ENCODE measurements at regions not wholly inside any gene's neighbourhood (a gene's known extent, or its start where the extent isn't known, plus 50 kb on each side); places are given as distances from the start of the nearest gene placed in this dataset.

DNA sequence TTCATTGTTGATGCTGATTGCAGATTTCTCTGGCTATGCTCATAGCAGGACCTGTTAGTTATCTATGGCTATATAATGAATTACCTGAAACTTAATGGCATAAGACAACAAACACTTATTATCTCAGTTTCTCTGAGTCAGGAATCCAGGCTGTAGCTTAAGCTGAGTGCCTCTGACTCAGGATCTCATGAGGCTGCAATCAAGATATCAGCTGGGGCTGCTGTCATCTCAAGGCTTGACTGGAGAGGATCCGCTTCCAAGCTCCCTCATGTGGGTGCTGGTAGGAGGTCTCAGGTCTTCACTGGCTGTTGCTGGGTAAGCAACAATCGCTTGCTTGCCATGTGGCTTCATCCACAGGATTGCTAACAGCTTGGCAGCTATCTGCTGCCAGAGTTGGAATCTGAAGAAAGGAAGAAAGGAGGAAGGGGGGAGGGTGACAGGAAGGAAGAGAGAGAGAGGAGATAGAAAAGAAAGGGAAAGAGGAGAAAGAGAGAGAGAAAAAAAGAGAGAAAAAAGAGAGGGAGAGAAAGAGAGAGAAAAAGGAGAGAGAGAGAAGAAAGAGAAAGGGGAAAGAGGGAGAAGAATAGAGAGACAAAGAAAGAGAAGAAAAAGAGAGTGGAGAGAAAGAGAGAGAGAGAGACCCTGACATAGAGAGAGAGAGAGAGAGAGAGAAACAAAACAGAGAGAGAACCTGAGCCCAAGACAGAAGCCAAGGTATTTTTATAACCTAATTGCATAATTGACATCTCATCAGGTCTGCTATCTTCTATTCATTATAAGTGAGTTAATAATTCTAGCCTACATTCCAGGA lies 579.0 kb upstream of the BTBD3 start:
- Histone ChIP-seq H3K9me3 (ENCODE audit: low read length) (no peaks in the 10 kb centered on the region), H4K20me1 (ENCODE audit: insufficient read depth, low read length) (no peaks in the 10 kb centered on the region), H3K4me1 (ENCODE audit: insufficient read depth, low read length, poor library complexity, severe bottlenecking) (no peaks in the 10 kb centered on the region), H2AFZ (ENCODE audit: low read length) (no peak overlapping the region), H3K79me2 (ENCODE audit: insufficient read depth, low read depth, low read length) (no peaks in the 10 kb centered on the region), H3K36me3 (ENCODE audit: insufficient read depth, low read length) (no peaks in the 10 kb centered on the region), H3K9me2 (ENCODE audit: insufficient read depth, low read length) (no peaks in the 10 kb centered on the region), H3K4me2 (ENCODE audit: low read length) (no peak overlapping the region), H3K4me3 (ENCODE audit: low read depth, low read length, poor library complexity, severe bottlenecking) (no peak overlapping the region), H3K27ac (ENCODE audit: low read depth, low read length, poor library complexity, severe bottlenecking) (no peak overlapping the region)
- no peak for TF ChIP-seq EZH2phosphoT487 (IDR thresholded peaks at IDR 0.05; ENCODE audit: borderline replicate concordance, low read depth, low read length)
- no peak for TF ChIP-seq CTCF (conservative IDR thresholded peaks at IDR 0.05; ENCODE audit: low read length)
- no TSS peak for BruUV-seq (replicated peaks)
- no peak for DNase-seq (ENCODE audit: low spot score)
- ChIA-PET POLR2A (no interaction called here), CTCF (ENCODE audit: unreplicated experiment) (no interaction called here)
- intact Hi-C loops (cut with micrococcal nuclease; ENCODE audit: unreplicated experiment): no loop called here

DNA sequence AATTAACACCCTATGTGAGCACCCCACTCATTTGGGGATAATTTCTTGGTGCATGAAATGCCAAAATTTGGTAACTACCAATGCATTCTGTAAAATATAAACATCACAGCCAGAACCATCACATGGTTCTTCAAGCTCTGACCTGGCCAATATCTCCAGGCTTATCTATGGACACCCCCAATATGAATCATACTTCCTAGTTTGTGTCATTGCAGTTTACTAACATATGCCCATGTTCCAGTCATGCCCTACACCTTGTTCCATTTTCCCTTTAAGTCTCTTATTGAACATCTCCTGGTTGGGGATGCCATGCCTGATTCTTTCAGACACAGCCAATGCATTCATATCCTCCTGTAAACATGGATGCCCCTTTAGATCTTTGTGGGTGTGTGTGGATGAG lies 572.8 kb upstream of the BTBD3 start:
- Histone ChIP-seq H3K9me2 (ENCODE audit: insufficient read depth, low read length) (no peaks in the 10 kb centered on the region), H3K9me3 (ENCODE audit: low read length) (no peaks in the 10 kb centered on the region), H3K27ac (ENCODE audit: low read depth, low read length, poor library complexity, severe bottlenecking) (no peak overlapping the region), H3K36me3 (ENCODE audit: insufficient read depth, low read length) (no peaks in the 10 kb centered on the region), H3K4me3 (ENCODE audit: low read depth, low read length, poor library complexity, severe bottlenecking) (no peak overlapping the region), H2AFZ (ENCODE audit: low read length) (no peak overlapping the region), H3K4me1 (ENCODE audit: insufficient read depth, low read length, poor library complexity, severe bottlenecking) (no peaks in the 10 kb centered on the region), H4K20me1 (ENCODE audit: insufficient read depth, low read length) (no peaks in the 10 kb centered on the region), H3K79me2 (ENCODE audit: insufficient read depth, low read depth, low read length) (no peaks in the 10 kb centered on the region), H3K4me2 (ENCODE audit: low read length) (no peak overlapping the region)
- POLR2A ChIA-PET: no interaction called here
- CTCF ChIA-PET (ENCODE audit: unreplicated experiment): no interaction called here
- no TSS peak for BruUV-seq (replicated peaks)
- TF ChIP-seq CTCF (conservative IDR thresholded peaks at IDR 0.05; ENCODE audit: low read length) (no peak), EZH2phosphoT487 (IDR thresholded peaks at IDR 0.05; ENCODE audit: borderline replicate concordance, low read depth, low read length) (no peak)
- intact Hi-C loops (cut with micrococcal nuclease; ENCODE audit: unreplicated experiment): no loop called here
- DNase-seq (ENCODE audit: low spot score): no peak

- Histone ChIP-seq H3K36me3 (ENCODE audit: insufficient read depth, low read length) (no peaks in the 10 kb centered on the region), H3K4me1 (ENCODE audit: insufficient read depth, low read length, poor library complexity, severe bottlenecking) (no peaks in the 10 kb centered on the region), H3K4me2 (ENCODE audit: low read length) (no peak overlapping the region), H4K20me1 (ENCODE audit: insufficient read depth, low read length) (no peaks in the 10 kb centered on the region), H3K9me2 (ENCODE audit: insufficient read depth, low read length) (no peaks in the 10 kb centered on the region), H2AFZ (ENCODE audit: low read length) (no peak overlapping the region), H3K79me2 (ENCODE audit: insufficient read depth, low read depth, low read length) (no peaks in the 10 kb centered on the region), H3K4me3 (ENCODE audit: low read depth, low read length, poor library complexity, severe bottlenecking) (no peak overlapping the region), H3K9me3 (ENCODE audit: low read length) (no peaks in the 10 kb centered on the region), H3K27ac (ENCODE audit: low read depth, low read length, poor library complexity, severe bottlenecking) (no peak overlapping the region)
- CTCF ChIA-PET (ENCODE audit: unreplicated experiment): no interaction called here
- no peak for TF ChIP-seq CTCF (conservative IDR thresholded peaks at IDR 0.05; ENCODE audit: low read length)
- no peak for TF ChIP-seq EZH2phosphoT487 (IDR thresholded peaks at IDR 0.05; ENCODE audit: borderline replicate concordance, low read depth, low read length)
- POLR2A ChIA-PET: interaction anchor here (0.6 kb wide), 1 partner anchor 12 kb away, joined by 5 read pairs; no protein-coding TSS in a partner anchor
- intact Hi-C loops (cut with micrococcal nuclease; ENCODE audit: unreplicated experiment): no loop called here
- no TSS peak for BruUV-seq (replicated peaks)
- DNase-seq (ENCODE audit: low spot score): no peak
Measured at GRCh38 chr20:11347738-11348137, 570.0 kb upstream of the BTBD3 start.
